Fibroblast of gingiva (primary cell): ENCODE measurements at regions not wholly inside any gene's neighbourhood (a gene's known extent, or its start where the extent isn't known, plus 50 kb on each side); places are given as distances from the start of the nearest gene placed in this dataset.
"Not testable (repeated sequence)": the region's sequence is repeated elsewhere in the genome, so short reads cannot be mapped to it uniquely, and the experiment has no call there.

Source experiments
- DNase-seq: peaks from one replicate; pipeline ENCODE4 v3.0.0-alpha.2; 2011; ENCODE audit warnings: low read depth

DNA sequence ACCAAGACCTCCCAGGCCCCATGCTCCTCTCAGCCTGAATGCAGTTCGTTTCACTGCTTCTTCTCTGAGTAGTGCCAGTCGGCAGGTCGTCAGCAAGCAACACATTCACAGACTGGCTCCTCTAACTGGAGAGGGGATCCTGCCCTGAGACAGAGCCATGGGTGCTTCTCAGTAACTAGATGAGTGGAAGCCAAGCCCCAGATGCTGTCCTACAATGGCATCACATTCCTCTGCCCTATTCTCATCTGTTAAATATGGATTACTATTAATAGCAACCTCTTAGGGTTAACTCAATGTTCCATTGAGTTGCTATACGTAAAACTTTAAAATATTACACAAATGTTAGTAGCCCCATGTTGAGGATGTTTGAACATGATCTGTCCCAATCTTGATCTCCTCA, 84.2 kb upstream of the S1PR1 start:
- no peak for DNase-seq

DNA sequence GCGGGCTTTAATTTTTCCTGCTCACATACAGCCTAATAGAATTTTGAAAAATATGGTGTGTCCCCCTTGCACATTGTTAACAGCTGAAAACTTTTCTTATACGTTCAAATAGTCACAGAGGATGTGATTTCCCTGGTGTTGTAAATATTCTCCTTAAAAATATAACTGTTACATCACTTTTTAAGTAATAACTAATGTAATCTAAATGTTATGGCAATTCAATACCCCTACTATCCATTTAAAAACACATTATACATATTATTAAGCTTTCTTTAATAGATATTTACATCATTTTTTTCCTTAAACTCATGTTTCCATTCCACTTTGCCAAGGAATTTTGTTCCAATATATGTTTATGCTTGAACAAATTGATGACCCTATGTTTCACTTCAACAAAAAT, 85.5 kb upstream of the S1PR1 start:
- DNase-seq = no peak

DNA sequence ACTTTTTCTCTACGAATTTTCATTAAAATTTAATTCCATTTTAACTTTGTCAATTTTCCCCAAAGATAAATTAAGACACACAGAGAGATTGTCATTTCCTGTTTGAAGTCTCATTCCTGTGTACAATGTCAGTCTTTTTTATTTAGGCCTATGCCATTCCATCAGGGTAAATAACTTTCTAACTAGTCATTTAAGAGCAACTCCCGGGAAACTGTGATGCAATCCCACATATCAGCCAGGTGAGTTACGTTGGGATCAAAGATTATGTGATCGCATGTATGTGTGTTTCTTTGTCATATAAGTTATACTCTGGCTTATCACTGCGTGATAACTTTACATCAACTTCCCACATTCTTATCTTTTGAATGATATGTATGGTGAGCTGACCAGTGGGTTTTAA, 86.1 kb upstream of the S1PR1 start:
- no peak for DNase-seq

DNA sequence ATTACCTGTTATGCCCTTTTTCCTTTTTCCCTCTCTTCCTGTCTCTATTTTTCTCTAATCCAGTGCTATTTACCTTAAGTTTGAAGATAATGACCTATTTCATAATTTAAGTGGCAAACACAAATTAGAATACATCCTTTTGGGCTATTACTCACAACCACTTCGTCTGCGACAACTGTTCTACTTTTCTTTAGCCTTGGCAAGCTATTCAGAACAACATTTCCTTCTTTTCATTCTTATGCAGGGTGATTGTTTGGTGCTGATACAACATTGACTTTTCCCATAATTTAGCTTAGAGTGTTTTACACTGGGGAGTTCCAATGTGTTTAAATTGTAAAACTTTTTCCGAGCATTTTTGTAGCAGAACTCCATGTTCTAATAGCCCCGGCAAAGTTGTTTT, 86.6 kb upstream of the S1PR1 start:
- no peak for DNase-seq

DNA sequence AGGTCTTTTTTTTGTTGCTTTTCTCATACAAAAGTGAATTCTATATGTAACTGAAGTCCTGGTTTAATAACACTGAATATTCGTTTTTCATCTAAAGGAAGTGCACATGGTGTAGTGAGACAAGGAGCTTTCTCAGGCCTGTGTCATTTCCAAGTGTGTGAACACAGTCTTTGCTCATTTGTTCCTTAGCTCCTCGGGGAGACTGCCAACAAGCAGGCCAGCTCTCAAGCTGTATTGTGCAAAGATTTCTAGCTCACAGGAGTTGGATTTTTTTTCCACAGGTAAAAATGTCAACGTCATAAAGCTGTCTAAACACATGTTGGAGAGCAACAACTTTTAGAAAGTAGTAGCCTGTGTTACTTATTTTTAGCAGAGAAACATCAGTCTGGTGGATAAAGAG, 87.8 kb upstream of the S1PR1 start:
- DNase-seq = peak; percentile 21

DNA sequence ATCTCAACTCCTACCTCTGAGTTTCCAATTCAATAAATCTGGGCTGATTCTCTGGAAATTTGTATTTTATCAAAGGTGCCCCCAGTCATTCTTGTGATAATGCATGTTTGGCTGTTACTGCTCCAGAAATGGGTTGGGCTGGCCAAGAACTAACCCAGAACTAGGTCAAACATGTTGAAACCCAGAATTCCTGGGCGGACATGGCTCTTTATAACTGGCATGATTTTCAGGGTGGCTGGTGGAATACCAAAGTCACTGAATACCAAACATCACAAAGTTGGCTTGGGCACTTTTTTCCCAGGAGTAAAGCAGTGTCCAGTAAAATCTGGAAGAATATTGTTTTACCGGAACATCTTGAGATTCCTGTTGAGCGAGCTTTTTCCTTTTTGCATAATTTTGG, 89.4 kb upstream of the S1PR1 start:
- peak; percentile 13 for DNase-seq

DNA sequence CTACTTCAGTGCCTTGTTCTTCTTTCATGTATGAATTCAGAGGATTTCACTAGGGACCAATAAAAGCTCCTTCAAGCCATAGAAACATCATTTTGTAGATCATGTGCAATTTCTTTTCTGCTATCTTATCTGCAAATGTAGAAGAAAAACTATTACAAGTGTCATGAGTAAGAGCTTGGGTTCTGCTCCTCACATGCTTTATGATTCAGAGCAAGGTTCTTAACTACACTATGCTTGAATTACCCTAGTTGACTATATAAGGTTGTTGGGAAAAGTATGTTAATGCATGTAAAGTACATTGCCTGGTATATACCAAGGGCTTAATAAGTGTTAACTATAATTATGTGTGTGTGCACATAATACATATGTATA, 91.4 kb upstream of the S1PR1 start:
- no peak for DNase-seq

DNA sequence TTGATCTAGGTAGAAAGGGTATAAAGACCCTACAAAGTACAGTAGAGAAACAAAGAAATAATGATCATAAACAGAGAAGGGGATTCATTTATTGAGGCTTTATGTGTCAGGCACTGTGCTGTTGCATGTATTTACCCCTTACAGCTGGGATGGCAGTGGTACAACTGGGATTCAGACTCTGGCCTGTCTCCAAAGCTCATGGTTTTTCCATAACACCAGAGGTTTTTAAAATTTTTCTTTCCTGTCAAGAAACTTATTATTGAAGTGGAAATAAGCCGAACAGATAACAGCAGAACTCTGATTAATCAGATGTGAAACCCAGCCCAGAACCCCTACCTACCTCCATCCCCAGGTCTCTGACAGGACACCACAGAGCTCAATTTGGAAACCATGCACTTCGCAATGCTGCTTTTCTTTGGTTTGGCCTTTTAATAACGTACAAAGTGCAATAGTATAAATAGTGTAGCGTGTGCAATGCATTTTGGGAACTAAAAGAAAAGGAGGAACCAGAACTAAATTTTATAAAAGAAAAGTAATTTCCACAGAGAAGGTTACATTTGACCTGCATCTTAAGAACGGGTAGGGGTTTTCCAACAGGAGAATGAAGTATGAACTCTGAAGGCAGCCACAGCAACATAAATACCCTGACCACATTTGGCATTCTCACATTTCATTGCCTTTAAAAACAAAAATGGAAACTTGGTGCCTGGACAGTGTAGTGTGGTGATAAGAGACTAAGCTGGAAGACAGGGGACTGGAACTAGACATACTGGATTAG, 92.0 kb upstream of the S1PR1 start:
- no peak for DNase-seq

DNA sequence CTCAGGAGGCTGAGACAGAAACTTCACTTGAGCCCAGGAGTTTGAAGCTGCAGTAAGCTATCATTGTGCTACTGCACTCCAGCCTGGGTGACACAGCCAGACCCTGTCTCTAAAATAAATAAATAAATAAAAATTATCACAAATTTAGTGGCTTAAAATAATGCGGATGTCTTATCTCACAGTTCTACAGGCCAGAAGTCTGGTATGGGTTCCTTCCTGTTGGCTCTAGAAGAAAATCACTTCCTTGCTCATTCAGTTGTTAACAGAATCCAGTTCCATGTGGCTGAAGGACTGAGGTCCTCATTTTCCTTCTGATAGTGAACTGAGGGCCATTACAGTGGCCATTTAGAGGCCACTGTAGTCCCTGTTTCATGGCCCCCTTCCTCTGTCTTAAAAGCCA, 94.6 kb upstream of the S1PR1 start:
- DNase-seq = no peak

DNA sequence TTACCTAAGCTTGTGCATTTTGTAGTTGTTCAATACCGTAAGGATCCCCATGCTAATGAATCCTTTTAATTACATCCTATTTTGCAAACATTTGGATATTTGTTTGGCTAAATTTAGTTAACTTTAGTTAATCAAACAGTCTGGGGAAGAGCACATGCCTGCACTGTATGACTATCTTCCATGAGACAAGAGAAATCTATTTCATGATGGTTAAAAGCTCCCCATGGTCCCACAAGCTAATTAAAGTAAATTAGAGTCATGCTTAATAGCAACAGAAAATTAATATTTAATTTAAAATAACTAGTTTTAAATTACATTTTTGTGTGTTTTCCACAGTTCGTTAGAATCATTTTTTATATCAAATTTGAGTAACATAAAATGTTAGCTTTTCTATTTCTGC, 95.4 kb upstream of the S1PR1 start:
- DNase-seq = no peak

DNA sequence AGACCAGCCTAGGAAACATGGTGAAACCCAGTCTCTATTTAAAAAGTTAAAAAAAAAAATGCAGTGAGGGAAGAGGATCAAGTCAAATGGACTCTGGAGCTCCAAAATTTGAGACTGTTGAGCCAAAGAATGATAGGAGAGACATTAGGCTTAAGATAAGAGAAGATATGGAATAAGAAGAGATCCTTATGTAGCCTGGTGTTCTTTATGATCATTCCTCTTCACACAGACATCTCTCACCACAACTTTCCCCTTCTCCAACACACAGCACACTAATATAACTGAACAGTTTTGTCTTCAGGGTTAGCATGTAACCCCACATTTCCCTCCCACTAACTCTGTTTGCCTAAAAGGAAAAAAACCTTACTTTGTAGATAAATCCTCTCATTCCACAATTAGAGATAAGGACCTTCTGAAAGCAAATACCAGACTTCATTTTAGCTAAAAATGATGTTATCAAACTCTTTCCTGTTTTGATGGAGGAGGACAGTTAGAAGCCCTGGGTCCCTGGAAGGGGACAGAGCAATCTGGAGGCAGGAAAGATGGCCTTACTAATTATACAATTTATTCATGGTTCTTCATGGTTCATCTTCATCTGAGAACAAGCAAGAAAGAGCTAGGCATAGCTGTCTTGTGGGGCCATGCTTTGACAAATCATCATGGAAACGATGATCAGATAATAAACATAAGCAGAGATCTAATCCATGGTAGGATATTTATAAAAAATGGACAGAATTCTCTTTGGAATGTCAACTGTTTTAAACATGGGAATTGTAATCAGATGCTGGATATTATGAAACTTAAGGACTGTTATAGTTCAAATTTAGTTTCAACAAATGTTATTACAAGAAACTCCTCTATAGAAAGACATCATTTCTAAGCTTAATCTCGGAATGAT, 96.7 kb upstream of the S1PR1 start:
- peak; percentile 6 for DNase-seq

DNA sequence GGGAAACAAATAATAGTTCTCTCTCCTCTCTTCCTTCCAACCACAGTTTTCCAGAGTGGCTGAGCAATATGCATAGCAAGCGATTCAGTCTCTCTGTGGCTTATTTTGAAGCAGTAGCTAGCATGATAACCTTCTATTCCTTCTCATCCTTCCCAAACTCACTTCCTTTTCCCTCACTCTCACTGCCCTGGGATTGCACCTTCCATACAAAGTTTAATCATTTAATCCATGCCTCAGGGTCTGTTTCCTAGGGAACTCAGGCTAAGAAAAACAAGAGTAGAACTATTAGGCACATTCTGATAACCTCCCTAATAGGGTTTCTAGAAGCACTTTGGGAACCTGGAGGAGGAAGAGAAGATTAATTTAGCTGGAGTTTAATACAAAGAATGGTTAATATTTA, 97.7 kb upstream of the S1PR1 start:
- no peak for DNase-seq

DNA sequence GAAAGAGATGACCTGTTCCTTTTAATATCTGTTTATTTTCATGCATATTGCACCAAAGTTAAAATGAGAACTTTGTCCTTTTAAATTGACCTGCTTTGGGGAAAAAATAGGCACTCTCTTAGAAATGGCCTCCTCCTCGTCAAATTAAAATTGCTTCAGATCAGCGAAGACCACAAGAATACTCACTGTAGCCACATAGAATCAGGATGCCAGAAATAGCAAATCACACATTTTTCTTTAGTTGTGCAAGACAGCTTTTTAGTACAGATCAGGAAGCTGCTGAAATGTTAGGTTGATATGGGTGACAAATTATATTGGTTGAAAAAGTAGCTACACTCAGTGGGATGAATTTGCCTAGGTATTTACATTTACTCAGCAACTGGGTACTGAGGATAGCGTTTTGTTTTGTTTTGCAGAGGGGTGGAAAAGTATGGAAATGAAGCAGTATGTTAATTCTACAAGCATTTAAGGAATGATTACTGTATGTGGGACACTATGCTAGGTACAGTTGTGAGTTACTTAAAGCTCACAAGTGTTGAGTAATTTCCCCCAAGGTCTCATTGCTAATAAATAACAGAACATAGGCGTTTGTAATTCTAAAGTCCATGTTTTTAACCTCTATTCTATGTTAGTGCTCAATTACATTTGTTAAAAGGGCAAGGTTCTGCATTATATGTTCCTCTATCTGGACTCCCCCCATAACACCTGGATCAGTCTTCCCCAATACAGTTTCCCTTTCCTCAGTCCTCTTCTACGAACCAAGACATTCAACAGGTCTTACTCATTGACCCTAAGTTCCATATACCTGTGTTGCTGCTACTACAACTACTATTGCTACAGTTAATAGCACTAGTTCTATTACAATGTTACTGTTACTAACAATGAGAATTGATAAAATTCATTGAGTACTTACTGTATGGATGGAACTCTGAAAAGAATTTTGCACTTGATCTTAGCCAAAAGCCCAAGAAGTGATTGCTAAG, 99.4 kb upstream of the S1PR1 start:
- DNase-seq = peak; percentile 64

DNA sequence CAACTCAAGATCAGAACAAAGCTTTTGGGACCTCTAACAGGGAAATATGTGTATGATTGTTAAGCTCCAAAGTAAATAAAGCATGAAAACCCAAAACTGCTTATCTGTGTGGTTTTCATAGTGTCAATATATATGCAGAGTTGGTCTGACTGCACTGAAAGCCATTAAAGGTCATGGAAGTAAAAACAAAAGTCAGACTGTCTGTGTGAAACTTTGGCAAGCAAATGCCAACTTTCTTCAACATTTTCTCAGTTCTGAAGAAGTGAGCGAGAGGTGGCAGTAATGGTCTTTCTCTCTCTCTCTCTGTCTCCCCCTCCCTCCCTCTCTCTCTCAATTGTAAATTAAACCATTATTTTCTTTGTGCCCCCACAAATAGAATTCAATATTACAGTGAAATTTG, 100.1 kb upstream of the S1PR1 start:
- DNase-seq = no peak

DNA sequence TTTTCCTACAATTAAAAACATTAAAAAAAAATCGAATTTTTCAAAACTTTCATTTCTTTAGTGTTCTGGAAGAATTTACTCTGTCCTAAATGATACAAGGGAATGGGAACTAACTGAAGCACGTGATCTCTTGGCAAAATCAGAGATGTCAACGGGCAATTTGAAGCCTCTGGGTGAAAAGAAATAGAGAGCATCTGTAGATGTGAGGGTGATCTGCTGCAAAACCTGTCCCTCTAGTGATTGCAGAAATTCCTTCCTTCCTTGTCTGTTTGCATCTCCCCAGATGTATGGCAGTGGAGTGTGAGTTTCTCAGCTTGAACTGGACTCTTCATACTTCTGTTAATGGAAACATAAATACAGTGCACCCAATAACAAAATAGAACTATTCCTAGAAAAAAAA, 100.5 kb upstream of the S1PR1 start:
- DNase-seq = no peak

DNA sequence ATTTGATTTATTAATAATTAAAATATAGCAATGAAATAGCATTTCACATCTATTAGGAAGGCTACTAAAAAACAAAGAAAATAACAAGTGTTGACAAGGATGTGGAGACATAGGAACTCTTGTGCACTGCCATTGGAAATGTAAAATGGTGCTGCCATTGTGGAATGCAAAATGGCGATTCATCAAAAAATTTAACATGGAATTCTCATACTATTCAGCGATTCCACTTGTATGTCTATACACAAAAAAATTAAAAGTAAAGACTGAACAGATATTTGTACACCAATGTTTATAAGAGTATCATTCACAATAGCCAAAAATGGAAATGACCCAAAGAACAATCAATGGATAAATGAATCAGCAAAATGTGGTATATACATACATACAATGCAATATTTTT, 101.3 kb upstream of the S1PR1 start:
- no peak for DNase-seq

DNA sequence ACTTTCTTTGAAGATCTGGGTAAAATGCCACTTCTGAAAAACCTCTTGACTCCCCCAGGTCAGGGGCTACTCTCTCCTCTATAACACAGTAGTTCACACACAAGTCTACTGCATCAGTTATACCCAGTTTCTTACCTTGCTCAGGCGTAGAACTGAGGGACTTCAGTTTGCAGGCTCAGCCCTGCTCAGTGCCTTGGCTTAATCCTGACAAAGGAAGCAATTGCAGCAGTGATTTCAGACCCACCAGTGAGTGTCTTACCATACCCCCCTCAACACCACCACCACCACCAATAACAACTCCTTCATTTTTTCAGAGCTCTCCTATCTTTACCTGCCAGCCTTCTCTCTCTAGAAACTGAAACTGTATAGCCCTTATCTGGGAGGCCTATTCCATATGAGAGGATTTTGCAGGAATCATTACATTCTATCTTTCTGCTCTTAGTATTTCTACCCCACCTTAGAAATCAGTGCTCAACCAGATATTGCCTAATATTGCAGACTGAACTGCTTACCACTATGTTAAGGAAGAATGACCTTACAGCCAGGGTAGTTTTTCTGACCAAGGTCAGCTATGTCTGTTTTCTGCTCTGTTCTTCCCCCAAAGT, 105.5 kb upstream of the S1PR1 start:
- no peak for DNase-seq

DNA sequence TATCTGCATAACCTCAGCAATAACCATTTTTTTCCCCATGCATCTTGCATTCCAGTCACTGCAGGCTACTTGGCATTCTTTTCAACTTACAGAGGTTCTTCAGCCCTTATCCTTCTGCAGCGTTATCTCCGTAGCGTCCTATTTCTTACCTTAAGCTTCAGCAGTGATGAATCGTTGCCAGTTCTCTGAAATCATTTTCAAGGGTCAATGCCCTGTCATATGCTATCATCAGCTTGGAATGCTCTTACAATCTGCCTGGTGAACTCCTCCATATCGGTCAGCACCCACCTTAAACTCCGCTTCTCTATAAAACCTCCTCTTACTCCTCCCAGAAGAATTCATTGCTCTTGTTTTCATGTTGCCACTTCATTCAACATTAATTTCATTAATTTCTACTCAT, 105.1 kb upstream of the DPH5 start:
- no peak for DNase-seq

DNA sequence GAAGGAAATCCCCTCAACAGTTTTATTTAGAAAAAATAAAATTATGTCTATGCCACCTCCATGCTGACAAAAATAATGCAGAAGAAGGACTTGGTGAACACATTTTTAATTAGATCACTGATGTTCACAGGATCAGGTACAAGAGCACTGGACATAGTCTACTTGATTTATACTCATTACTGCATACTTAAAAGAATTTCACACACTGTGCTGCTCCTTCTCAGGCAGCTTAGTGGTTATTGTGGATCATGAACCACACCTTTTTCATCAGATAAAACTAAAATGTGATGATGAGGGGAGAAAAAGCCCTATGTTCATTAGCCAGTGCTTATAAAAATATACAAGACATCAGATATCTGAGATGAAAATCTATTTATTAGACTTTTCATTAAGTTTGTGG, 103.3 kb upstream of the DPH5 start:
- DNase-seq = no peak

DNA sequence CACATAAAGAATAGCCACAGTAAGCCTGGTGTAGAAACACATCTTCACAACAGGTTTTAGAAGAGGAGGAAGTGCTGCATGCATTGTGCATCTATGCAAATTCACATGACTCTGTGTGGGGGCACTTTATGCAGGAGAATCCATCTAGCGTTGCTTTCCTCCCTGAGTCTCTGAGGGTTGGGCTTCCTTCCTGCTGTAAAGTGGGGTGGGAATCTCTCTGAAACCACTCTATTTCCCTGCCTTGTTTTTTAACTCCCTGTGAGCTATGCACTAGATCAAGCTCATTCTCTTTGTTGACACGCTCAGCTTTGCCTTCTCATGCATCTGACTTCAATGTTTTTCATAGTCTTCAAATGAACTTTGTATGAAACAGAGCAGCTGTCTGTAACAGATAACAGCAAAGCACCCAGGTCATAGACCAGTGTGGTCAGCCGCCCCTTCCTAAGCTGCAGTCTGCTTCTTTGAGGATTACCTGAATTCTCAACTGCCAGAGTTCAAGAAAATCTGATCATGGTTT, 102.7 kb upstream of the DPH5 start:
- DNase-seq = no peak

DNA sequence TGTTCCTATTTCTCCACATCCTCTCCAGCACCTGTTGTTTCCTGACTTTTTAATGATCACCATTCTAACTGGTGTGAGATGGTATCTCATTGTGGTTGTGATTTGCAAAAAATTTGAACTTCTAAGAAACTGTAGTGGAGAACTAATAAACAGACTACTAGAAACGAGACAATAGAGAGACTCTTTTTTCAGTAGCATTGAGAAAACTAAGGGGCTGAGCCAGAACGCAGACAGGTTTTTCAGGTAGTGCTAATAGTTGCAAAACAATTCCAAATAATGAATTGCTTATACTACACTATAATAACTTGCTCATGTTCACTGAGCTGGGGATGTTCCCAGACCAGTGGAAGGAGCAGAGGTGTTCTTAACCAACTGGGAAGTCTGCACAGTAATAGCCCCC, 98.8 kb upstream of the DPH5 start:
- DNase-seq = no peak

DNA sequence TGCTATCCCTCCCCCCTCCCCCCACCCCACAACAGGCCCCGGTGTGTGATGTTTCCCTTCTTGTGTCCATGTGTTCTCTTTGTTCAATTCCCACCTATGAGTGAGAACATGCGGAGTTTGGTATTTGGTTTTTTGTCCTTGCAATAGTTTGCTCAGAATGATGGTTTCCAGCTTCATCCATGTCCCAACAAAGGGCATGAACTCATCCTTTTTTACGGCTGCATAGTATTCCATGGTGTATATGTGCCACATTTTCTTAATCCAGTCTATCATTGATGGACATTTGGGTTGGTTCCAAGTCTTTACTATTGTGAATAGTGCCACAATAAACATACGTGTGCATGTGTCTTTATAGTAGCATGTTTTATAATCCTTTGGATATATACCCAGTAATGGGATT, 98.3 kb upstream of the DPH5 start:
- DNase-seq = not testable (repeated sequence)
